ENCODE measurements at regions not wholly inside any gene's neighbourhood (a gene's known extent, or its start where the extent isn't known, plus 50 kb on each side); places are given as distances from the start of the nearest gene placed in this dataset.
"Not testable (repeated sequence)": the region's sequence is repeated elsewhere in the genome, so short reads cannot be mapped to it uniquely, and the experiment has no call there.

- TF ChIP-seq, protein P1, sequence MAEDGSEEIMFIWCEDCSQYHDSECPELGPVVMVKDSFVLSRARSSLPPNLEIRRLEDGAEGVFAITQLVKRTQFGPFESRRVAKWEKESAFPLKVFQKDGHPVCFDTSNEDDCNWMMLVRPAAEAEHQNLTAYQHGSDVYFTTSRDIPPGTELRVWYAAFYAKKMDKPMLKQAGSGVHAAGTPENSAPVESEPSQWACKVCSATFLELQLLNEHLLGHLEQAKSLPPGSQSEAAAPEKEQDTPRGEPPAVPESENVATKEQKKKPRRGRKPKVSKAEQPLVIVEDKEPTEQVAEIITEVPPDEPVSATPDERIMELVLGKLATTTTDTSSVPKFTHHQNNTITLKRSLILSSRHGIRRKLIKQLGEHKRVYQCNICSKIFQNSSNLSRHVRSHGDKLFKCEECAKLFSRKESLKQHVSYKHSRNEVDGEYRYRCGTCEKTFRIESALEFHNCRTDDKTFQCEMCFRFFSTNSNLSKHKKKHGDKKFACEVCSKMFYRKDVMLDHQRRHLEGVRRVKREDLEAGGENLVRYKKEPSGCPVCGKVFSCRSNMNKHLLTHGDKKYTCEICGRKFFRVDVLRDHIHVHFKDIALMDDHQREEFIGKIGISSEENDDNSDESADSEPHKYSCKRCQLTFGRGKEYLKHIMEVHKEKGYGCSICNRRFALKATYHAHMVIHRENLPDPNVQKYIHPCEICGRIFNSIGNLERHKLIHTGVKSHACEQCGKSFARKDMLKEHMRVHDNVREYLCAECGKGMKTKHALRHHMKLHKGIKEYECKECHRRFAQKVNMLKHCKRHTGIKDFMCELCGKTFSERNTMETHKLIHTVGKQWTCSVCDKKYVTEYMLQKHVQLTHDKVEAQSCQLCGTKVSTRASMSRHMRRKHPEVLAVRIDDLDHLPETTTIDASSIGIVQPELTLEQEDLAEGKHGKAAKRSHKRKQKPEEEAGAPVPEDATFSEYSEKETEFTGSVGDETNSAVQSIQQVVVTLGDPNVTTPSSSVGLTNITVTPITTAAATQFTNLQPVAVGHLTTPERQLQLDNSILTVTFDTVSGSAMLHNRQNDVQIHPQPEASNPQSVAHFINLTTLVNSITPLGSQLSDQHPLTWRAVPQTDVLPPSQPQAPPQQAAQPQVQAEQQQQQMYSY (CRISPR knock-in tag; IDR thresholded peaks at IDR 0.05): no peak
These were observed 215.0 kb upstream of the USP15 start (continued) for GRCh38 chr12:62045211-62045610.

GRCh38 chr12:62050785-62051184, 209.4 kb upstream of the USP15 start:
- no peak overlapping the region for H3K4me3 Mint-ChIP-seq
- DNase-seq (ENCODE audit: low spot score) (no peak), ATAC-seq (no peak)
- TF ChIP-seq, protein P1 (CRISPR knock-in tag; IDR thresholded peaks at IDR 0.05): peak; percentile 81
- no peak for TF ChIP-seq IRF2 (CRISPR knock-in tag; IDR thresholded peaks at IDR 0.05; ENCODE audit: borderline replicate concordance, low read depth)
- H3K36me3 Mint-ChIP-seq: no peaks in the 10 kb centered on the region
- CTCF ChIA-PET: no interaction called here
- no peaks in the 10 kb centered on the region for H3K27me3 Mint-ChIP-seq (ENCODE audit: low read depth)
- POLR2A ChIA-PET: no interaction called here
- no peak overlapping the region for H3K27ac Mint-ChIP-seq
- H3K4me1 Mint-ChIP-seq: 0 out of 2 replicates have a peak, but pooled peaks cover under 1% of the 10 kb centered on the region
- H3K9me3 Mint-ChIP-seq: no peaks in the 10 kb centered on the region

DNA sequence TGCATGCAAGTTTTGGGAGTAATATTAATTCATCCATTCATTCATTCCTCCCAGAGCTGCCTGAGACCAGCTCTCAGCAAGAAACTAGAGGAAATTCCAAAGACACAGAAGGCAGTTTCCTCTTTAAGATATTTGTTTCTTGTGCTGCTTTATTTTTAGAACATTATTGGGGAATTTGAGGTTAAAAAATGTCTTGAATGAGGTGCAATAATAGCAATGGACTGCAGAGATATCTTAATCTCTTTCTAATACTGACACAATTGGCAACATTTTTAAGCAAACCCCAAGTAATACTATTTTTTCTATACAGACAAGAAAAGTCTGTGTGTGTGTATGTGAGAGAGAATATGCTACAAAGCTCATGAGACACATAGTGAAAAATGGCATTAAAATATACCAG, 190.2 kb upstream of the USP15 start:
- DNase-seq (ENCODE audit: low spot score) (no peak), ATAC-seq (no peak)
- POLR2A ChIA-PET: interaction anchor here (1.2 kb wide), 1 partner anchor 24 kb away, joined by 3 read pairs; no protein-coding TSS in a partner anchor
- H3K36me3 Mint-ChIP-seq: no peaks in the 10 kb centered on the region
- TF ChIP-seq, protein P2, sequence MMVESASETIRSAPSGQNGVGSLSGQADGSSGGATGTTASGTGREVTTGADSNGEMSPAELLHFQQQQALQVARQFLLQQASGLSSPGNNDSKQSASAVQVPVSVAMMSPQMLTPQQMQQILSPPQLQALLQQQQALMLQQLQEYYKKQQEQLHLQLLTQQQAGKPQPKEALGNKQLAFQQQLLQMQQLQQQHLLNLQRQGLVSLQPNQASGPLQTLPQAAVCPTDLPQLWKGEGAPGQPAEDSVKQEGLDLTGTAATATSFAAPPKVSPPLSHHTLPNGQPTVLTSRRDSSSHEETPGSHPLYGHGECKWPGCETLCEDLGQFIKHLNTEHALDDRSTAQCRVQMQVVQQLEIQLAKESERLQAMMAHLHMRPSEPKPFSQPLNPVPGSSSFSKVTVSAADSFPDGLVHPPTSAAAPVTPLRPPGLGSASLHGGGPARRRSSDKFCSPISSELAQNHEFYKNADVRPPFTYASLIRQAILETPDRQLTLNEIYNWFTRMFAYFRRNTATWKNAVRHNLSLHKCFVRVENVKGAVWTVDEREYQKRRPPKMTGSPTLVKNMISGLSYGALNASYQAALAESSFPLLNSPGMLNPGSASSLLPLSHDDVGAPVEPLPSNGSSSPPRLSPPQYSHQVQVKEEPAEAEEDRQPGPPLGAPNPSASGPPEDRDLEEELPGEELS (CRISPR knock-in tag; IDR thresholded peaks at IDR 0.05): no peak
- TF ChIP-seq SOX15 (CRISPR knock-in tag; IDR thresholded peaks at IDR 0.05) (no peak), FOXP1 (CRISPR knock-in tag; IDR thresholded peaks at IDR 0.05; ENCODE audit: borderline replicate concordance) (no peak), ATF1 (CRISPR knock-in tag; IDR thresholded peaks at IDR 0.05) (no peak), GABPB1 (CRISPR knock-in tag; IDR thresholded peaks at IDR 0.05) (no peak), ZNF425 (CRISPR knock-in tag; conservative IDR thresholded peaks at IDR 0.05) (no peak), NFE2L1 (CRISPR knock-in tag; IDR thresholded peaks at IDR 0.05) (no peak), CREB1 (CRISPR knock-in tag; IDR thresholded peaks at IDR 0.05) (no peak), STAT6 (CRISPR knock-in tag; conservative IDR thresholded peaks at IDR 0.05; ENCODE audit: low read depth) (no peak), ZNF671 (CRISPR knock-in tag; IDR thresholded peaks at IDR 0.05) (no peak), ZNF396 (CRISPR knock-in tag; IDR thresholded peaks at IDR 0.05; ENCODE audit: borderline replicate concordance) (no peak)
- TF ChIP-seq, protein P3, sequence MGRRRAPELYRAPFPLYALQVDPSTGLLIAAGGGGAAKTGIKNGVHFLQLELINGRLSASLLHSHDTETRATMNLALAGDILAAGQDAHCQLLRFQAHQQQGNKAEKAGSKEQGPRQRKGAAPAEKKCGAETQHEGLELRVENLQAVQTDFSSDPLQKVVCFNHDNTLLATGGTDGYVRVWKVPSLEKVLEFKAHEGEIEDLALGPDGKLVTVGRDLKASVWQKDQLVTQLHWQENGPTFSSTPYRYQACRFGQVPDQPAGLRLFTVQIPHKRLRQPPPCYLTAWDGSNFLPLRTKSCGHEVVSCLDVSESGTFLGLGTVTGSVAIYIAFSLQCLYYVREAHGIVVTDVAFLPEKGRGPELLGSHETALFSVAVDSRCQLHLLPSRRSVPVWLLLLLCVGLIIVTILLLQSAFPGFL (CRISPR knock-in tag; IDR thresholded peaks at IDR 0.05; ENCODE audit: borderline replicate concordance): no peak
- CTCF ChIA-PET: interaction anchor here (0.6 to 2.4 kb wide), 3 partner anchors 48 to 140 kb away, joined by 3 to 6 read pairs (median 3); no protein-coding TSS in a partner anchor
- no peaks in the 10 kb centered on the region for H3K27me3 Mint-ChIP-seq (ENCODE audit: low read depth)
- no peaks in the 10 kb centered on the region for H3K9me3 Mint-ChIP-seq
- H3K4me1 Mint-ChIP-seq: peaks cover 7% of the 10 kb centered on the region; the same call in 1 of the 2 replicates
- no peak overlapping the region for H3K27ac Mint-ChIP-seq
- H3K4me3 Mint-ChIP-seq: no peak overlapping the region

GRCh38 chr12:62073236-62073635, 187.0 kb upstream of the USP15 start:
- ATAC-seq; CTCF ChIA-PET; H3K27ac Mint-ChIP-seq; H3K36me3 Mint-ChIP-seq; DNase-seq (ENCODE audit: low spot score); H3K27me3 Mint-ChIP-seq (ENCODE audit: low read depth); H3K9me3 Mint-ChIP-seq; H3K4me3 Mint-ChIP-seq; POLR2A ChIA-PET: not testable (repeated sequence)
- peaks cover 20% of the 10 kb centered on the region for H3K4me1 Mint-ChIP-seq
